ENCODE measurements at regions not wholly inside any gene's neighbourhood (a gene's known extent, or its start where the extent isn't known, plus 50 kb on each side); places are given as distances from the start of the nearest gene placed in this dataset.

GRCh38 chr9:81259896-81260295, 429.5 kb downstream of the TLE1 start:
- TF ChIP-seq REST (IDR thresholded peaks at IDR 0.05; ENCODE audit: insufficient read depth in 1 of 2, low read depth in 2 of 2, low read length in 2 of 2) (no peak), POLR2AphosphoS5 (IDR thresholded peaks at IDR 0.05; ENCODE audit: low read depth, low read length) (no peak), SIN3A (IDR thresholded peaks at IDR 0.05; ENCODE audit: borderline replicate concordance, insufficient read depth, low read length) (no peak)
